HG02763 (cell line): ENCODE measurements at regions not wholly inside any gene's neighbourhood (a gene's known extent, or its start where the extent isn't known, plus 50 kb on each side); places are given as distances from the start of the nearest gene placed in this dataset.
"Not testable (repeated sequence)": the region's sequence is repeated elsewhere in the genome, so short reads cannot be mapped to it uniquely, and the experiment has no call there.

Experiments used
- ATAC-seq: cut with Tn5 transposase; IDR thresholded peaks from one replicate; pipeline ENCODE4 v1.9.1; 2021; ENCODE audit warnings: mild to moderate bottlenecking, moderate library complexity; ENCODE audit not compliant: unreplicated experiment

DNA sequence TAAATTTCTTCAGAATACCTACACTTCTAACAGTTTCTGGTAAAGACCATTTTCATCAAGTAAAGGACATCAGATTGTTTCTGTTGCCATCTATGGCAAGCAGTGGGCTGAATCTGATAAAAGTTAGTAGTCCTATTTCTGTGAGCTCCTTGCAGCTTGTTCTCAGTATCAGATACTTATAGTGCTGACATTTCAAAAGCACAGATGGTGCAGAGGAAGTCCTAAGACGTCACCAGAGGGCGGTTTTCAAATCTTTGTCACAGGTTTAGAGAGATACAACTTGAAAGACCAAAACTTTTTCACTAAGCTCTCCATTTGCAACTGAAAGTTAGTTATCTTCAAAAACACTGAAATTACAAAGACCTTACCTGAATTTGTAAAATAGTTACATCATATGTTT lies 719.8 kb downstream of the SLITRK1 start:
- ATAC-seq = no peak

DNA sequence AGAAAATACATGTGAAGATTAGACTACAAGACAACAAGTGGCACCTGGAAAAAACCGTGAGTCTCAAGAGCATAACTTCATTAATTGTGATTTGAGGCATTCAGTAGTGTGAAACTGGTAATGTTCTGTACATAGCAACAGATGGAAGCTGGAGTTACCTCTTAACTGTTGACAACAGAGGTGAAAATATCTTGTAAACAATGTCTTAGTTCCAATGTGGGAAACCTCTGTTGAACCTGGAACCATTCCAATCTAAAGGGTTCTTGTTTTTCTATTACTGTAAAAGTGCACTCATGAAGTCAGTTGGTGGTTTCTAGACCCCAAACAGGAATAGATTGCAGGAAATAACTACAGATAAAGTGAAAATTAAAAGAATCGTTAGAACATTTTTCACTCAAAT lies 728.4 kb downstream of the SLITRK1 start:
- ATAC-seq = no peak

DNA sequence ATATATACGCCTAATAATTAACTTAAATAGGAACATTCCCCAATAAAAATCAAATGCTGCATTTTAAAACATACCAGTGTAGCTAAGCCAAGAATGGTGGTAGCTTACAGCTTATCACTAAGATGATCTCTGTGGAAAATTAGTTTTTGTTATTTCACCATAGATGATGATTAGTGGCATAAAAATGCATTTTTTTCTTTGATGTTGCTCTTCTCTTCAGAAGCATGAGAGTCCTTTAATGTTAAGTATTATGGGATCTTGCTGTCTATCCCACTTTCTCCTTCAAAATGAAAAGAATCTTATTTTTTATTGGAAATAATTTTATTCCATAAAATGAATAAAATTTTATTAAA lies 731.0 kb downstream of the SLITRK1 start:
- no peak for ATAC-seq

DNA sequence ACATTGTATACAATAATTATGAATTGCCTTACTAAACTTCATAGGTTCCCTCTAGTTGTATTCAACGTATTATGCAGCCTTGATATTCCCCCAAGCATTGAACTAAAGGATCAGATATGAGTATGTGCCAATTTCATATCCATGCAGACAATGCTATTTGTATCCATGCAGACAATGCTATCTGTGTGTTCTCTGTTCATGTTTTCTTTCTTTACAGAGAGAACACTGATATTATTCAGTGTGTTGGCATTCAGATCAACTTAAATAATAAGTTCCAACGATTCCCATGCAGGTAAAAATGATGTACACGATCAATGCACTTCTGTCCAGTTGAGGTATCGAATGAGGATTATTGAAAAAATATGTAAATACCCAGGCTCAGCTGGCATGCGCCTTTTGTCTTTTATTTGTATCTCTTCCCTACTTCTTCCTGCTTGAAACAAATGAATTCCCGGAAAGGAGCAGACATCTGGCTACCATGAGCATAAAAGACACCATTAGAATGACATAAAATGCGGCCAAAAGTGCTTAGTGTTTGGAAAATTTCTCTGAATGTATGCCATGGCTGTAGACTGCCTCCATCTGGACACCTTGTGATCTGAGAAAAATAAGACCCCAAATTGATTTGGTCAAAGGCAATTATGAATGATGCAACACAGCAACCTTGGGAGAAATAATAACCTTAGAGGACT lies 731.5 kb downstream of the SLITRK1 start:
- ATAC-seq = no peak

DNA sequence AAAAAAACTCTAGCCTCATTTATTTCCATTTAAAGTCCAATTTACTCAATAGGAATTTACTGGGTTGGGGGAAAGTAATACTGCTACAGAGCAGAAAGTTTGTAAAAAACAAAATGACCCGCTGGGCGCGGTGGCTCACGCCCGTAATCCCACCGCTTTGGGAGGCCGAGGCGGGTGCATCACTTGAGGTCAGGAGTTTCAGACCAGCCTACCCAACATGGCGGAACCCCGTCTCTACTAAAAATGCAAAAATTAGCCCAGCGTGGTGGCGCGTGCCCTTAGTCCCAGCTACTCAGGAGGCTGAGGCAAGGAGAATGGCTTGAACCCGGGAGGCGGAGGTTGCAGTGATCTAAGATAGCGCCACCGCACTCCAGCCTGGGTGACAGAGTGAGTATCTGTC lies 745.6 kb downstream of the SLITRK1 start:
- no peak for ATAC-seq

DNA sequence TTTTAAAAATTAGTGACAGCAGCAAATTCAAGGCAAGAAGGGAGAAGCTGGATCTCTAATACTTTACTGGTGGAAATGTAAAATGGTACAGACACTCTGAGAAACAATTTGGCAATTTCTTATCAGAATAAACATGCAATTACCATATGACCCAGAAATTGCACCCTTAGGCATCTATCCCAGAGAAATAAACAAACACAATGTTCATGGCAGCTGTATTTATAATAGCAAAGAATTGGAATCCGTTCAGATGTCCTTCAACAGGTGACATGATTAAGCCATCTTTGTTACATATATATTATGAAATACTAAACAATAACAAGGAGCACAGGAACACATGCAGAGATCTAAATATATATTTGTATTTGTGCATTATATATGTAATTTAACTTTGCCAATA lies 756.5 kb downstream of the SLITRK1 start:
- no peak for ATAC-seq

DNA sequence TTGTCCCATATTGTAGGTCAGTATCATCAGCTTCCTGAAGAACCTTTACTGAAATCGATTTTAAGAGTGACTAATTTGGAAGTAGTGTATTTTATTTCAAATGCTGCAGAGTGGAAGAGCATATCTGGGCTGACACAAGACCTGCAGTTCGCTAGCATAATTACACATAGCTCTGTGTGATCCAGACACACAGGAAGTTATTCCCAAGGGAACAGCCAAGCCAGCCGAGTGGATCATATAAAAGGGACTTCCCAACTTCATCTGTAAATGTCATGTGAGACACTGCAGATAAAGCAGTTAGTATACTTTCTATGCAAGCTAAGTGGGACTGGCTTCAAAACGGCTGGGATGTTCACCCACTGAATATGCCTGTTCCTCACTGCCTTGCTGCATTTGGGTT lies 760.4 kb downstream of the SLITRK1 start:
- ATAC-seq = no peak

DNA sequence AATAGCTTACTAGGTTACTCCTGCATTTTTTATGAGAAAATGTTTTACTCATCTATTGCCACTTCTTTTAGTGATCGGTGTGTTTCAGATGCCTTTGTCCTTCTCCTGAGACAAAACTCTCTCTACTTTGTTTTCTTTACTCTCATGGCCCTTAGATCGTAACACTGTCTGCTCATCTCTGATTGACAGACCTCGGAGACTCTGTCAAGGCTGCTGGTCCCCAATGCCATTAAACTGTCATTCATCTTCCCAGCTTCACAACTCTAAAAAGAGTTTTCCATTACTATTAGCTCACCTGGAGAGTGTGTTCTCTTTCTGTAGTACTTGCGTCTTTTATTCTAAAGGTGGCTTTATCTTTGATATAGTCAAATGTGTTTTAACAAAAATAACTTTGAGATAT lies 765.2 kb downstream of the SLITRK1 start:
- no peak for ATAC-seq

DNA sequence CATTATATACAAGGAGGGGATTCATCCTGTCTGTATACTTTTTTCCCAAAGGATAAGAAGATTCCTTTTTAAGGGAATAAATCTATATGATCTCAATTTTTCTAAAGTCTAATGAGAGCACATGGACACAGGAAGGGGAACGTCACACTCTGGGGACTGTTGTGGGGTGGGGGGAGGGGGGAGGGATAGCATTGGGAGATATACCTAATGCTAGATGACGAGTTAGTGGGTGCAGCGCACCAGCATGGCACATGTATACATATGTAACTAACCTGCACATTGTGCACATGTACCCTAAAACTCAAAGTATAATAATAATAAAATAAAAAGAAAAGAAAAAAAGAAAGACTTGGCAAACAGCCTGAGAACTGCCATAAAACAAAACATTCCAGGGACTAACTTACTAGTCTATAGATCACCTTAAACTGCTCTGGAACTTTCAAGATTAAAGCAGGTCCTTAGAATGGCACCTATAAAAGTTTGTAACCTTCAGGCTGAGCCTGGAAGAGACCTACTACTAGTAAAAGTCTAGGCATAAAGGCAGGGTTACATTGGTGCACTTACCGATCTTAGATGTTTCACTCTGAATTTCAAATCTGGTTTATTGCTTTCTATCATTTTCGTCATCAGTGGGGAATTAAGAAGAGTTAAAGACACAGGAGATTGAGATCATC lies 780.6 kb downstream of the SLITRK1 start:
- ATAC-seq = not testable (repeated sequence)

DNA sequence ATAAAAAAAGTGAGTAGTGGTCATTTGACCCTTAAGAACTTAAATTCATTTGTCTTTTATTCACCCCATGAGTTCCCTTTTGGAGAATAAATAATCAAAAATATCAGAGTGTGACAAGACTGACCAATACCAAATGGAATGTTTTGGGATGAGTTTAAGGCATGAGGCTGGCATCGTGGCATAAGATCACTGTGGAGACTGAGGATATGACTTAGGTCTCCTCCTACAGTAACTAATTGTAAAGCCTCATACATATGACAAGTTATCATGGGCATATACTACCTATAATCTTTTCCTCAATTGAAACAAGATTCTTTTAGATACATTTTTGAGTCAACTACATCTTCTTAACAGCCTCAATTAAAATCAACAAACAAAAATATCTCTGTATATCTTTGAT lies 782.0 kb downstream of the SLITRK1 start:
- ATAC-seq = no peak

DNA sequence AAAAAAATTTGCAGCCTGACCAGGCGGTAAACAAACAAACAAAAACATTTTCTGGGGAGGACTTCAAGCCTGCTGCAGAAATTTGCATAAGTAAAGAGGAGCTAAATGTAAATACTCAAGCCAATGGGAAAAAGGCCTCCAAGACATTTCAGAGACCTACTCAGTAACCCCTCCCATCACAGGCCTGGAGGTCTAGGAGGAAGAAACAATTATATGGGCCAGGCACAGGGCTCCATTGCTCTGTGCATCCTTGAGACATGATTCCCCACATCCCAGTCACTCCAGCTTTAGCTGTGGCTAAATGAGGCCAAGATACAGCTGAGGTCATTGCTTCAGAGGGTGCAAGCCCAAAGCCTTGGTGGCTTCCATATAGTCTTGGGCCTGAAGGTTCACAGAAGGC lies 793.4 kb downstream of the SLITRK1 start:
- ATAC-seq = no peak

DNA sequence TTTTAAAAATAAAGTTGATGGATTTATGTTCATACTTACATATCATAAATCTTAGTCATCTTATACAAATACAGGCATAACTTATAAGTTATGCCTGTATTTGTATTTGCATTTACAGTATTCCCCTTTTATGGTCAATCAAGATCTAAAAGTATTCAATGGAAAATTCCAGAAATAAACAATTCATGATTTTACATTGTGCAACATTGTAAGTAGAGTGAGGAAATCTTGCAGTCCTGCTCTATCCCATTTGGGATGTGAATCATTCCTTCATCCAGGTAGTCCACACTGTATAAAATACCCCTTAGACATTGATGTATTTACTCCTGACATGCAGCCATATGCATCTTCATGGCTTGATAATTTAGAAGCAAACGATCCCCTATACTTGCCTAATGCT lies 795.3 kb downstream of the SLITRK1 start:
- no peak for ATAC-seq

DNA sequence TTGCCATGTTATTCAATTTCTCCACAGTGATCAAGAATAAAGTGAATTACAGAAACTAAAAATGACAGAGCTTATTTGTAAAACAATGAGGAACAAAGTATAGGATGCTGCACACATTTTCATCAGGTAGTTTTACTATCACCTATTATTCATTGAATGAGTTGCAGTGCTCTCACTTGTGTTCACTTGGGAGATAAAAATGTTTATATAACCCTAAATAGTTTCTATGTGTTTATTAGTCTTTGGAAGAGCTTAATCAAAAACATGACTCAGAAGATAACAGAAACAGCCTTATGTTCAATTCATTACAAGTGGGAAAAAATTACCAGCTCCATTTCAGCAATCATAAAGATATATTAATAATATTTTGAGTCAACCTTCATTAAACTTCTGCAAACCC lies 796.2 kb downstream of the SLITRK1 start:
- ATAC-seq = no peak

DNA sequence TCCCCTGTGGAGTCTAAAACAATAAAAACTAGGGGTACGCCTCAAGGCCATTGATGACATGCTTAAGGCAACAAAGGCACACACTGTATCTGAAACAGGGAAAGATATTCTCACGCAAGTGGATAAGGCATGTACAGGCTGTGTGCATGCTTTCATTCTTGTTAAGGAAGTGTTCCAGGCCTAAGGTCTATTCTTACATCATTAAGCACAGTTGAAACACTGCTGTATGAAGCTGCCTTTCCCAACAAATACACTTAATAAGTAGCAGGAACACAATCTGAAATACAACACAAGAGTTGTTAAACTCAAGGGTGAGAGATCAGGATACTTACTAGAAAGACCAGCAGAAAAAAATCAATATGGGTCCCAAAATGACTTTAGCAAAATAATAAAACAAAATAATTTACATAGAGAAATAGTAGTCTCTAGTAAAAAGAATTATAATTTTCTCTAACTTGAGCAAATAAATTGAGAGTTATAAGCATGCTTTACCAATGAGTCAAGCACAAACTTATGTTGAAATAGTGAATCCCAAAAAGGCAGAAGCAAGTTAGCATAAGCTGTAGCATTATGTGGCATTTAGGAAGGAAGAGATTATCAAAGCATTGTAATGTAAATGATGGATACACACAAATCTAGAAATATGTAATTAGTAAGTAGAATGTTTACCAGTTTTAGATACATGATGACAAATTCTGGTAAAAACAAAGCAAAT lies 796.9 kb downstream of the SLITRK1 start:
- no peak for ATAC-seq

DNA sequence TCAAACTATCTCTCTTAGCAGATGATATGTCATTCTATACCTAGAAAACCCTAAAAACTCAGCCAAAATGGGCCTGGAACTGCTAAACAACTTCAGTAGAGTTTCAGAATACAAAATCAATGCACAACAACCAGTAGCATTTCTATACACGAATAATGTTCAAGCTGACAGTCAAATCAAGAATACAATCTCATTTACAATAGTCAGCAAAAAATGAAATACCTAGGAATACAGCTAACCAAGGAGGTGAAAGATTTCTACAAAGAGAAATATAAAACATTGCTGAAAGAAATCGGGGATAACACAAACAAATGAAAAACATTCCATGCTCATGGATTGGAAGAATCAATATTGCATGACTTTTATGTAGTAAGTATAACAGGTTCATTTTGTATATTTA lies 804.8 kb downstream of the SLITRK1 start:
- ATAC-seq = no peak

DNA sequence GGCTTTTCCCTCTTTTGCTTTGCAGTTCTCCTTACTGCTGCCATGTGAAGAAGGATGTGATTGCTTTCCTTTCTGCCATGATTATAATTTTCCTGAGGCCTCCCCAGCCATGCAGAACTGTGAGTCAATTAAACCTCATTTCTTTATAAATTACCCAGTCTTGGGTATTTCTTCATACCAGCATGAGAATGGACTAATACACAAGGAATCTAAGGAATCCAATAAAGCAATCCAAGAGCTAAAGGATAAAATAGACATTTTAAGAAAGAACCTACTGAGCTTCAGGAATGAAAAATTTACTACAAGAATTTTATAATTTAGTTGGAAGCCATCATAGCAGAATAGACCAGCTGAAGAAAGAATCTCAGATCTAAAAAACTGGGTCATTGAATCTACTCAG lies 808.3 kb downstream of the SLITRK1 start:
- not testable (repeated sequence) for ATAC-seq

DNA sequence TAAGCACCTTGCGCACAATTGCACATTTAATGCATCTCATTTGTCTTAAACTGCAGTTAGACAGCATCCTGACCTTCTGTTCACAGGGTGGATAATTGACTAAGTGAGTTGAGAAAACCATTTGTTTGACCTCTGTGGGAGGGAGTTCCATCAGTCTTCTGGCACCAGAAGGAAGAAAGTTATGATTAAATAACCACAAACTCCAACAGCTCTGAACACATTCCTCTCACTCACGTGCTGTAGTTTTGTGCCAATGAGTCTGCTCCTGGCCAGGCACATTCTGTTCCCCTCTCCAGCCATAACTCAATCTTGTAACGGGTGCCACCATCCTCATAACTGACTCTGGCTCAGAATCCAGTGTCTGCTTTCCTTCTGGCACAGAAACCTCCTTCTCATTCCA lies 817.2 kb downstream of the SLITRK1 start:
- ATAC-seq = no peak

DNA sequence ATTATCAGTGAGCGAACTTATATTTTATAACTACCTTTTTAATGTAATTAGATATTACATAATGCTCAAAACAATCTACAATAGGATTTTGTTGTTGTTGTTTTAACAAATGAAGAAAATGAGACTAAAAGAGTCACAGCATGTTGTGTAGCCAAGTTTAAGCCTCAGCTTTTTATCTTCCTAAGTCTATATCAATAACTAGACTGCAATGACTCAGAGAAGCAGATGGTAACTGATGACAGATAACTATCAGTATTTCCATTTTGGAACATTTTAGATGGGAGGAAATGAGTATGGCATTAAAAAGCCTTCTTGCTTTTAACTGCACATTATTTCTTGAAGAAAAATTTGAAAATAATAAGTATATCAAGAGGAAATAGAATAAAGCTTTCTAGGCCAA lies 825.2 kb downstream of the SLITRK1 start:
- ATAC-seq = no peak

DNA sequence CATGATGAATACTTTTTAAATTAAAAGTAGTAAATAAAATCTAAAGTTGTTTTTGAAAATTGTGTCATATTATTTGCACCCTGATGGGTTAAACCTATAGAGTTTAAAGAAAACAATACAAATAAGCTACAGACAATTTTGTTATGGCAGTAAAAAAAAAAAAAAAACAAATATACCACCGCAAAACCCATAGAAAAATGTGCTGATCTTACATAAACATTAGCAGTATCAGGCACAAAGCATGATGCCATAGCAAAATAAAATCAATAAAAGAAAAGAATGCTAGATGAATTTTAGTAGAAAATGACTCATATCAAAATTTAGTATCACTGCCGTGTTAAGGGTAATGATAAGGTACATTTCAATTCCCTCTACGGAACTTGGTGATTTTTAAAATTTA lies 826.0 kb downstream of the SLITRK1 start:
- no peak for ATAC-seq

DNA sequence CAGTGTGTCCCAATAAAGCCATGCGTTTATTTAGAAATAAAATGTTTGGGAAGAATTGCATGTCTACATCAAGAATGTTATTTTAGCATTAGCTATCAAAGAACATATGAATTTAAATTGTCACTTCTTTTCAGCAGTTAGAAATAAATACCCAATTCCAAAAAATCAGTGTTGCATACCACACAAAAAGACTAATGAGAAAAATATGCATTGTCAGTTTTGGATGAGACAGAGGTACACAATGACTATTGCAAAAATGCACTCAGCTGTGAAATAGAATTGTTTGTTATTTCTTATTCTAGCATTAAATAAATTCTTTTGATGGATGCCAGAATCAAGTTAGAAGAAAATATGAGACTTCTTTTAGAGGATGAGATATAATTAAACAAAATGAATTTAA lies 833.9 kb downstream of the SLITRK1 start:
- ATAC-seq = no peak

DNA sequence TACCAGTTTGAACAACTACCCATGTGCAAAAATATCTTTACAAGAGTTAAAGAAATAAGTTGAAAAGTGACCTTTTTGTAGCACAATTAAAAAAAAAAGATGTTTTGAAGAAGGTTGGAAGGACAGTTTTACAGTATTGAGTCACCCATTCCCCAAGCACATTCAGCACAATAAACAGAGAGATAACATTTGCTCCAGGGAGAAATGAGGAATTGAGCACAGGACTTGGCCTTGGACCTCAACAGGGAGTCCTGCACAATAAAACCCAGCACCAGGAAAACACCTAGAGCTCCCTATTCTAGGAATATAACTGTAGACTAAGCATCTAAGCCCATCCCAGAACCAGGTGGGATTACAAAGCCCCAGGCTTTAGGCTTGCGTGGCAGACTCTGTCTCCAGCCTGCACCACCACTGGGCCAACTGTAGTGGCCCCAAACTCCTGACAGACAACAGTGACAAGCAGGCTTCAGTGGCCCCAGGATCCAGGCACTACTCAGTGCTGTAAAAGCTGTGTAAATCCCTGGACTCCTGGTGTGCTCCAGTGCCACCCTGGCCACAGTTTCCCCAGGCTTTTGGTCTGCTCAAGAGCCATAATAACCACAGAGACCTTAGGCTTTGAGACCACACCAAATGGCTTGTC lies 857.2 kb downstream of the SLITRK1 start:
- no peak for ATAC-seq

DNA sequence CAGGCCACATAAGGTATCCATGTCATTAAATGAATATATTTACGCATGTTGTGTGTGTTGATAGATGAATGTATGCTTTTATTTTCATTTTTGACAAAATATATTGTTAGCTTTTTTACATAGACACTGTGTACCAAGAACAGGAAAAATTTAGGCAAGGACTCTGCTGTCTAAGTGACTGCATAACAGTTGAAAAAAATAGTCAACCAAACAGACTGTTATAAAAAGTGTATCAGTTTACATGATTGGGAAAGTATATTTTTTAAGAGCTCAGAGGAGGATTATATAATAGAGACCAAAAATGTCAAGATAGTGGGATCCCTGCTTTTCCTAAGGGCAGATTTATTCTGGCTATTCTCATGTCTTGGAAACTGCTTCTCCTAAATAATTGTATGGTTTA lies 858.0 kb downstream of the SLITRK1 start:
- no peak for ATAC-seq
